GM12878 (cell line): ENCODE measurements at regions not wholly inside any gene's neighbourhood (a gene's known extent, or its start where the extent isn't known, plus 50 kb on each side); places are given as distances from the start of the nearest gene placed in this dataset.

Experiments used
- ATAC-seq: fragments of 200-7000 bp; cut with Tn5 transposase; 3 replicates; pipeline ENCODE4 v1.9.1; 2020; ENCODE audit warnings: mild to moderate bottlenecking, moderate library complexity
- BruUV-seq: library from RNA; stranded (reverse); fragments of 400-500 nt; replicated peaks from 2 replicates; lab custom pipeline; 2021; lab: Mats Ljungman, UMichigan
- CTCF ChIA-PET: fragments of 300-600 bp; sonication (Branson Sonifier 250); formaldehyde crosslinking; extraction: SDS; loops from one replicate; lab custom pipeline; 2021; ENCODE audit warnings: inconsistent platforms; lab: Yijun Ruan, JAX
- POLR2A ChIA-PET: fragments of 350-600 bp; formaldehyde crosslinking; extraction: SDS; loops from one replicate; lab custom pipeline; 2021; ENCODE audit warnings: inconsistent platforms; lab: Charles Lee
- RAD21 ChIA-PET: fragments of 300-600 bp; sonication (Branson Sonifier 250); formaldehyde crosslinking; loops from one replicate; lab custom pipeline; 2023; ENCODE audit warnings: antibody characterized with exemption; ENCODE audit not compliant: unreplicated experiment; lab: Charles Lee
- SMC1A ChIA-PET: fragments of 300-600 bp; sonication (Branson Sonifier 250); formaldehyde crosslinking; loops from one replicate; lab custom pipeline; 2023; ENCODE audit not compliant: unreplicated experiment, uncharacterized antibody; lab: Charles Lee
- DNase-seq: peaks from one replicate; pipeline ENCODE4 v3.0.0-alpha.2; 2011; ENCODE audit warnings: low read depth, low spot score
- FAIRE-seq: peaks from 3 replicates; lab custom pipeline; 2011; peaks lifted over from hg19 to GRCh38; lab: Jason Lieb, UNC
- H2AFZ ChIP-seq: 2 replicates; pipeline ENCODE4 v1.6.0; 2011; ENCODE audit warnings: low read depth, low read length, control low read depth; ENCODE audit not compliant: control insufficient read depth
- H3K27ac ChIP-seq: 2 replicates; pipeline ENCODE4 v1.5.1; 2011; ENCODE audit warnings: control low read depth; ENCODE audit not compliant: control insufficient read depth, insufficient read depth
- H3K27me3 ChIP-seq, 2 experiments: replicated peaks in 1 of 2; 2 replicates each; pipeline versions ENCODE4 v1.6.0 to v1.6.1; 2011; ENCODE audit warnings: low read length in 1 of 2; ENCODE audit not compliant: control insufficient read depth in 2 of 2, insufficient read depth in 2 of 2
- H3K36me3 ChIP-seq, 2 experiments: 2 replicates each; pipeline ENCODE4 v1.5.1; 2011; ENCODE audit warnings: low read length in 1 of 2; ENCODE audit not compliant: control insufficient read depth in 2 of 2, insufficient read depth in 2 of 2
- H3K4me1 ChIP-seq: 2 replicates; pipeline ENCODE4 v1.6.1; 2011; ENCODE audit warnings: mild to moderate bottlenecking, low read length, moderate library complexity, mixed read lengths; ENCODE audit not compliant: control insufficient read depth, insufficient read depth
- H3K4me2 ChIP-seq: 2 replicates; pipeline ENCODE4 v1.6.0; 2011; ENCODE audit warnings: control low read depth; ENCODE audit not compliant: control insufficient read depth, insufficient read depth
- H3K4me3 ChIP-seq: fragments of 200-600 bp; sonication (generic); 2 replicates; pipeline ENCODE4 v1.5.1; 2016
- H3K79me2 ChIP-seq: 2 replicates; pipeline ENCODE4 v1.6.0; 2011; ENCODE audit warnings: low read length; ENCODE audit not compliant: control insufficient read depth, insufficient read depth
- H3K9ac ChIP-seq: 2 replicates; pipeline ENCODE4 v1.8.0; 2011; ENCODE audit warnings: low read length, control low read depth, mixed read lengths; ENCODE audit not compliant: control insufficient read depth, insufficient read depth
- H3K9me3 ChIP-seq: replicated peaks from 3 replicates; pipeline ENCODE4 v1.5.1; 2011; ENCODE audit warnings: mild to moderate bottlenecking, low read length; ENCODE audit not compliant: control insufficient read depth, insufficient read depth
- H4K20me1 ChIP-seq: 2 replicates; pipeline ENCODE4 v1.6.0; 2011; ENCODE audit not compliant: control insufficient read depth, insufficient read depth
- ATF3 ChIP-seq: IDR thresholded peaks from 2 replicates; pipeline ENCODE4 v1.6.1; 2011; ENCODE audit warnings: low read depth, mild to moderate bottlenecking, low read length, moderate library complexity, borderline replicate concordance; ENCODE audit errors: extremely low read depth
- E4F1 ChIP-seq: fragments of 450-650 bp; IDR thresholded peaks from 2 replicates; pipeline ENCODE4 v1.6.1; 2018; ENCODE audit warnings: borderline replicate concordance, mild to moderate bottlenecking; ENCODE audit not compliant: partially characterized antibody
- GABPA ChIP-seq: IDR thresholded peaks from 2 replicates; pipeline ENCODE4 v1.6.1; 2014; ENCODE audit warnings: antibody characterized with exemption, low read depth, mild to moderate bottlenecking, inconsistent platforms
- RELA ChIP-seq: fragments of 450-650 bp; IDR thresholded peaks from 2 replicates; pipeline ENCODE4 v1.8.0; 2014; ENCODE audit warnings: borderline replicate concordance; ENCODE audit not compliant: partially characterized antibody
- TAF1 ChIP-seq: IDR thresholded peaks from 2 replicates; pipeline ENCODE4 v1.6.1; 2011; ENCODE audit warnings: mild to moderate bottlenecking, low read depth, low read length, borderline replicate concordance
- TARDBP ChIP-seq: IDR thresholded peaks from 2 replicates; pipeline ENCODE4 v1.6.1; 2016; ENCODE audit warnings: borderline replicate concordance
- ZBTB33 ChIP-seq: fragments of 450-650 bp; IDR thresholded peaks from 2 replicates; pipeline ENCODE4 v1.6.1; 2017; ENCODE audit warnings: mild to moderate bottlenecking
- ZNF687 ChIP-seq: fragments of 450-650 bp; IDR thresholded peaks from 2 replicates; pipeline ENCODE4 v1.6.1; 2017; ENCODE audit warnings: mild to moderate bottlenecking, moderate library complexity
- WGBS: methylation state at CpG from one replicate; pipeline ENCODE4 v1.1.6; 2016; ENCODE audit warnings: low lambda C conversion rate; ENCODE audit not compliant: insufficient replicate concordance, insufficient coverage; ENCODE audit errors: missing lambda C conversion rate; 5-methylcytosine and 5-hydroxymethylcytosine counted together
- in situ Hi-C: fragments of 300-500 bp; cut with MboI; formaldehyde crosslinking; loops from 9 replicates; pipeline ENCODE4 v1.14.3; 2018; ENCODE audit warnings: mixed read lengths
- intact Hi-C: fragments of 100-400 bp; cut with micrococcal nuclease; formaldehyde crosslinking; loops from one replicate; pipeline ENCODE4 v1.14.2; 2022; ENCODE audit not compliant: unreplicated experiment

GRCh38 chr16:8342276-8342675 lies 248.0 kb downstream of the TMEM114 start:
- no peak for DNase-seq
- Histone ChIP-seq H3K27ac (no peak overlapping the region), H4K20me1 (no peaks in the 10 kb centered on the region), H3K4me1 (no peaks in the 10 kb centered on the region), H3K4me2 (no peak overlapping the region), H3K4me3 (no peak overlapping the region), H3K9me3 (no peaks in the 10 kb centered on the region), H3K9ac (no peak overlapping the region)
- no peak for FAIRE-seq
- in situ Hi-C loops, result no loop called here
- no TSS peak for BruUV-seq
- RAD21 ChIA-PET, result no interaction called here
- CTCF ChIA-PET, result no interaction called here
- no peak for ATAC-seq
- POLR2A ChIA-PET, result no interaction called here
- TF ChIP-seq GABPA (no peak), ATF3 (no peak)
- TF ChIP-seq, all 136 proteins: peak for 0
- H3K36me3 ChIP-seq, result no peaks in the 10 kb centered on the region
- H3K79me2 ChIP-seq, result no peaks in the 10 kb centered on the region
- intact Hi-C loops, result no loop called here
- no peaks in the 10 kb centered on the region for H3K27me3 ChIP-seq
- WGBS, result 2% methylated on average over 4 of the region's 4 CpGs
- SMC1A ChIA-PET, result no interaction called here
- no peak overlapping the region for H2AFZ ChIP-seq

GRCh38 chr16:8330761-8331160 lies 259.6 kb downstream of the TMEM114 start:
- Histone ChIP-seq H3K36me3 (no peaks in the 10 kb centered on the region), H3K4me1 (no peaks in the 10 kb centered on the region), H3K9ac (no peak overlapping the region), H3K9me3 (no peaks in the 10 kb centered on the region; the same call in 2 of the 3 replicates), H3K79me2 (no peaks in the 10 kb centered on the region), H3K27ac (no peak overlapping the region), H3K4me2 (no peak overlapping the region), H2AFZ (no peak overlapping the region), H4K20me1 (no peaks in the 10 kb centered on the region), H3K4me3 (no peak overlapping the region), H3K27me3 (no peaks in the 10 kb centered on the region)
- CTCF ChIA-PET, result no interaction called here
- RAD21 ChIA-PET, result no interaction called here
- BruUV-seq, result no TSS peak
- DNase-seq (no peak), ATAC-seq (no peak), FAIRE-seq (no peak)
- intact Hi-C loops (no loop called here), in situ Hi-C loops (no loop called here)
- SMC1A ChIA-PET, result no interaction called here
- POLR2A ChIA-PET, result no interaction called here
- WGBS, result 18% methylated on average over 5 of the region's 5 CpGs
- TF ChIP-seq ZBTB33 (no peak), RELA (no peak), E4F1 (no peak), TAF1 (no peak), TARDBP (no peak), ZNF687 (no peak)
